K562 (cell line): ENCODE measurements at regions not wholly inside any gene's neighbourhood (a gene's known extent, or its start where the extent isn't known, plus 50 kb on each side); places are given as distances from the start of the nearest gene placed in this dataset.

Experiments
- ARID4B ChIP-seq: sonication (generic); formaldehyde crosslinking; IDR thresholded peaks from 2 replicates; pipeline ENCODE4 v1.8.0; 2022; ENCODE audit warnings: mild to moderate bottlenecking, missing genetic modification reagents
- CTCF ChIP-seq, 3 experiments: IDR thresholded peaks in 2 of 3; conservative IDR thresholded peaks in 1 of 3; 2 replicates each; pipeline ENCODE4 v1.5.1; 2011 to 2012; ENCODE audit warnings: low read length in 3 of 3, mild to moderate bottlenecking in 3 of 3, control low read depth in 2 of 3, improper control_type of control experiment in 1 of 3, inconsistent platforms in 1 of 3, low read depth in 1 of 3, mixed read lengths in 1 of 3, moderate library complexity in 1 of 3; ENCODE audit not compliant: insufficient read depth in 2 of 3
- ELF2 ChIP-seq: fragments of 250-450 bp; sonication (Bioruptor Pico); IDR thresholded peaks from 2 replicates; pipeline ENCODE4 v1.5.0; 2021; ENCODE audit warnings: mild to moderate bottlenecking
- GTF2E2 ChIP-seq: fragments of 200-800 bp; sonication (Bioruptor generic); IDR thresholded peaks from 2 replicates; pipeline ENCODE4 v1.6.1; 2016; ENCODE audit warnings: missing genetic modification characterization, missing compliant biosample characterization
- HNRNPUL1 ChIP-seq: fragments of 200-400 bp; formaldehyde crosslinking; IDR thresholded peaks from 2 replicates; pipeline ENCODE4 v1.6.1; 2017; ENCODE audit warnings: low read length
- KDM4B ChIP-seq, 2 experiments: fragments of 450-650 bp in 1 of 2; sonication (generic) in 1 of 2; IDR thresholded peaks; 2 replicates each; pipeline ENCODE4 v1.6.1; 2016 to 2017; ENCODE audit warnings: borderline replicate concordance in 2 of 2, antibody characterized with exemption in 1 of 2, low read depth in 1 of 2, mild to moderate bottlenecking in 1 of 2
- MAX ChIP-seq: sonication (generic); formaldehyde crosslinking; IDR thresholded peaks from 2 replicates; pipeline ENCODE4 v1.9.0; 2022; ENCODE audit warnings: mild to moderate bottlenecking, missing genetic modification reagents
- NFIC ChIP-seq: fragments of 450-650 bp; IDR thresholded peaks from 2 replicates; pipeline ENCODE4 v1.6.1; 2017; ENCODE audit warnings: mild to moderate bottlenecking, inconsistent platforms
- NFIX ChIP-seq: fragments of 250-450 bp; sonication (Bioruptor Pico); IDR thresholded peaks from 2 replicates; pipeline ENCODE4 v1.4.0; 2020; ENCODE audit warnings: low read depth, mild to moderate bottlenecking, moderate library complexity
- PATZ1 ChIP-seq: fragments of 250-450 bp; sonication (Bioruptor Pico); IDR thresholded peaks from 2 replicates; pipeline ENCODE4 v1.5.0; 2020; ENCODE audit warnings: mild to moderate bottlenecking, borderline replicate concordance
- RB1 ChIP-seq: fragments of 450-650 bp; IDR thresholded peaks from 2 replicates; pipeline ENCODE4 v1.6.1; 2017; ENCODE audit warnings: low read depth, mild to moderate bottlenecking
- RERE ChIP-seq: sonication (generic); formaldehyde crosslinking; IDR thresholded peaks from 2 replicates; pipeline ENCODE4 v1.8.0; 2023; ENCODE audit warnings: missing genetic modification reagents, mild to moderate bottlenecking, borderline replicate concordance
- ZFPM2 ChIP-seq: fragments of 250-450 bp; sonication (Bioruptor Pico); IDR thresholded peaks from 2 replicates; pipeline ENCODE4 v1.5.1; 2022; ENCODE audit warnings: mild to moderate bottlenecking
- ZNF253 ChIP-seq: fragments of 250-450 bp; sonication (Bioruptor Pico); conservative IDR thresholded peaks from 2 replicates; pipeline ENCODE4 v1.6.1; 2021; ENCODE audit warnings: mild to moderate bottlenecking

- no peak for TF ChIP-seq GTF2E2 (tag)
- no peak for TF ChIP-seq RERE
- no peak for TF ChIP-seq NFIX (CRISPR knock-in tag)
- no peak for TF ChIP-seq CTCF (IDR thresholded peaks at IDR 0.05 in 2 of 3, conservative IDR thresholded peaks at IDR 0.05 in 1 of 3; ENCODE audit: insufficient read depth in 2 of 3, low read depth in 1 of 3, low read length in 3 of 3)
- no peak for TF ChIP-seq ELF2 (CRISPR knock-in tag)
- no peak for TF ChIP-seq RB1
- no peak for TF ChIP-seq HNRNPUL1
- no peak for TF ChIP-seq ARID4B
- no peak for TF ChIP-seq NFIC
- TF ChIP-seq ZNF253 (CRISPR knock-in tag): no peak
- no peak for TF ChIP-seq PATZ1 (CRISPR knock-in tag)
- no peak for TF ChIP-seq MAX (CRISPR knock-in tag)
- no peak for TF ChIP-seq KDM4B (IDR thresholded peaks at IDR 0.05; ENCODE audit: borderline replicate concordance in 2 of 2, low read depth in 1 of 2)
- TF ChIP-seq ZFPM2: no peak
Measured at GRCh38 chr18:22524783-22525182, 107.1 kb upstream of the CTAGE1 start.
